GM19023 (cell line): ENCODE measurements at regions not wholly inside any gene's neighbourhood (a gene's known extent, or its start where the extent isn't known, plus 50 kb on each side); places are given as distances from the start of the nearest gene placed in this dataset.

Experiments
- ATAC-seq: cut with Tn5 transposase; IDR thresholded peaks from one replicate; pipeline ENCODE4 v1.9.1; 2021; ENCODE audit warnings: mild to moderate bottlenecking, moderate library complexity; ENCODE audit not compliant: unreplicated experiment

DNA sequence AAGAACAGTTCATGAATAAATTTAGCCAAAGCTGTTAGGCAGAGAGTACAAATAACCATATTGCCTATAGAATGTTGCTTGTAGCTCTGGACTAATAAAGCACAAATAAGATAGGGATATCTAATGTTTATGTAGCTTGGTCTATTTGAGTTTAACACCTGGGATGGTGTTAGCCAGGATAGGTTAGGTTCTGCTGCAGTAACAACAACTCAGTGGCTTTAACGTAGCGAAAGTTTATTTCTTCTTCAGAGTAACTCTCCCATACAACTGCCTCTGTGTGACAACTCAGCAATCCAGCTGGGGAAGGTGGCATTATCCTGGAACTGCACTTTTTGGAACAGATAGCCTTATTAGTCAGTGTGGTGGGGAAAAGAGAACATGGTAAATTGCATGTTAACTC, 52.2 kb upstream of the STEAP4 start:
- ATAC-seq: no peak

DNA sequence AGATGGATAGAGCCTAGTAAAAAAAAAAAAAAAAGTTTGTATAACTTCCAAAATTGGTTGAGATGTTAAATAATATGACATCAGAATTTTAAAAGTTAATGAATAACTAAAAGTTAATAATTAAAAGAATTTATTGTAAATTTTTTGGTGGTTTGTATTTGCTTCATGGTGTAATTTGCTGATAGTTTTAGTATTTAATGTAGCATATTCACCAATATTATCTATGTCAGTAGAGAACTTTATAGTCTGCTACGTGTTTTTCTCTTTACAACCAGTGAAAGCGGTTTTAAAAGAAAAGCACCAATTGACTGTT, 51.8 kb upstream of the STEAP4 start:
- ATAC-seq: no peak

DNA sequence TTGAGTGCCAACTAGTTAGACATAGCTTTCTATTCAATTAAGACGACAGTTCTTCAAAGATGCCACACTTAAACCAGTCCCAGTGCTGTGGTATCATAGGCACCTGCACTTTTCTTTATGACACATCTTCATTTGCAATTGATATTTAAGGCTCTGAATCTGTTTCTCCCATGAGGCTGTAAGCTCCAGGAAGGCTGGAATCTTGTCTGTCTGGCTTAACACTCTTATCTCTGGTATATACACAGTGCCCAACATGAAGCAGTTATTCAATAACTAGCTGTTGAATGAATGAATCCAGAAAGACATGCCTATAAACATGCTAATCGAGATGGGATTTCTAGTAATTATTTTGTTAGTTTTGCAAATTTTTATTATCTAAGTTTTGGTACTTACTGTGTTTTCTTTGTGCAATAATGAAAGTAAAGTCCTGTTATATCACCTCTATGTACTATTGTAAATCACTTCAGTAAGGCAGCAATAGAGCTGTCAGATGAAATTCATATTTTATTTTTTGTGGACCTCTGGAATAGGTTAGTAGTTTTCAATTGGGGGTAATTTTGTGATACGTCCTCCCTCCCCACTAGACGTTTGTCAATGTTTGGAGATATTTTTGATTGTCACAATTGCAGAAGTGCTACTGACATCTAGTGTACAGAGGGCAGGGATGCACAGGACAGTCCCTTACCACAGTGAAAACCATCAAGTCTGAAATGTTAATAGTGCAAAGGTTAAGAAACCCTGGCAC, 51.3 kb upstream of the STEAP4 start:
- ATAC-seq: peak; percentile 78

DNA sequence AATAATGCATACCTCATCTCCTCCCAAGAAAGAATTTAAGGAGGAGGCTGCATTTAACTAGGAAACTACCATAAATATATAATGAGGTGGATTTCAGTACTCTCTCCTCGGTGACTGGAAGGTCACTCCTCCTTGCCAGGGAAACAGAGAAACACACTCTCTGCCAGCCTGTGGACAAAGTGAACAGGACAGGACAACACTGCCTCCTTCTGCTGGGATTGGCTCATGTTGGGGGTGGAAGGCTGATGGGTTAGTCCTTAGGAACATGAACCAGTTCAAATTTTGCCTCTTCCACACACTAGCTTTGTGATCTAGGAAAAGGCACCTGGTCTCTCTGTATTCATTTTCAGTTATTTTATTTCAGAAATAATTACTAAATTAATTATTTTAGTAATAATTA, 50.6 kb upstream of the STEAP4 start:
- ATAC-seq: no peak
